ENCODE measurements at regions not wholly inside any gene's neighbourhood (a gene's known extent, or its start where the extent isn't known, plus 50 kb on each side); places are given as distances from the start of the nearest gene placed in this dataset.

- 78% methylated on average over 8 of the region's 8 CpGs for WGBS (ENCODE audit: low lambda C conversion rate, missing lambda C conversion rate)
- DNase-seq (ENCODE audit: low spot score) = no peak
- no peak for TF ChIP-seq EZH2phosphoT487 (IDR thresholded peaks at IDR 0.05; ENCODE audit: low read depth, severe bottlenecking, unreplicated experiment)
- no peak for TF ChIP-seq CTCF (IDR thresholded peaks at IDR 0.05; ENCODE audit: poor library complexity)
- no peak for TF ChIP-seq EZH2 (IDR thresholded peaks at IDR 0.05; ENCODE audit: borderline replicate concordance)
- H3K4me2 ChIP-seq = no peak overlapping the region
- no peaks in the 10 kb centered on the region for H3K9me3 ChIP-seq (ENCODE audit: low read depth)
- H2AFZ ChIP-seq = no peak overlapping the region
- H3K4me3 ChIP-seq = no peak overlapping the region
- H3K36me3 ChIP-seq (replicated peaks; ENCODE audit: insufficient read depth, low read depth) = no peaks in the 10 kb centered on the region
- H3K9me2 ChIP-seq (replicated peaks; ENCODE audit: insufficient read depth) = no peaks in the 10 kb centered on the region
- no peaks in the 10 kb centered on the region for H4K20me1 ChIP-seq (ENCODE audit: insufficient read depth, poor library complexity, severe bottlenecking)
- H3K4me1 ChIP-seq (ENCODE audit: insufficient read depth) = no peaks in the 10 kb centered on the region
- H3K27me3 ChIP-seq = no peaks in the 10 kb centered on the region
- H3K27ac ChIP-seq = no peak overlapping the region
- H3K79me2 ChIP-seq = no peaks in the 10 kb centered on the region
Observed at GRCh38 chr15:72992841-72993252, 59.4 kb upstream of the NEO1 start.

- H3K79me2 ChIP-seq = no peaks in the 10 kb centered on the region
- no peak for DNase-seq (ENCODE audit: low spot score)
- no peak overlapping the region for H3K4me2 ChIP-seq
- no peak overlapping the region for H2AFZ ChIP-seq
- H3K27ac ChIP-seq = no peak overlapping the region
- no peaks in the 10 kb centered on the region for H3K36me3 ChIP-seq (replicated peaks; ENCODE audit: insufficient read depth, low read depth)
- 91% methylated on average over 3 of the region's 3 CpGs for WGBS (ENCODE audit: low lambda C conversion rate, missing lambda C conversion rate)
- no peaks in the 10 kb centered on the region for H4K20me1 ChIP-seq (ENCODE audit: insufficient read depth, poor library complexity, severe bottlenecking)
- no peaks in the 10 kb centered on the region for H3K9me2 ChIP-seq (replicated peaks; ENCODE audit: insufficient read depth)
- H3K9me3 ChIP-seq (ENCODE audit: low read depth) = no peaks in the 10 kb centered on the region
- peaks cover 8% of the 10 kb centered on the region for H3K27me3 ChIP-seq
- H3K4me3 ChIP-seq = no peak overlapping the region
- H3K4me1 ChIP-seq (ENCODE audit: insufficient read depth) = no peaks in the 10 kb centered on the region
- TF ChIP-seq EZH2phosphoT487 (IDR thresholded peaks at IDR 0.05; ENCODE audit: low read depth, severe bottlenecking, unreplicated experiment) (no peak), EZH2 (IDR thresholded peaks at IDR 0.05; ENCODE audit: borderline replicate concordance) (no peak), CTCF (IDR thresholded peaks at IDR 0.05; ENCODE audit: poor library complexity) (no peak)
Observed at GRCh38 chr15:72991026-72991425, 61.2 kb upstream of the NEO1 start.

- Histone ChIP-seq H3K27me3 (peaks cover 8% of the 10 kb centered on the region), H3K27ac (no peak overlapping the region), H2AFZ (no peak overlapping the region), H3K4me1 (ENCODE audit: insufficient read depth) (no peaks in the 10 kb centered on the region), H3K9me3 (ENCODE audit: low read depth) (no peaks in the 10 kb centered on the region), H3K4me2 (no peak overlapping the region), H3K9me2 (replicated peaks; ENCODE audit: insufficient read depth) (no peaks in the 10 kb centered on the region), H3K4me3 (no peak overlapping the region), H3K79me2 (no peaks in the 10 kb centered on the region), H4K20me1 (ENCODE audit: insufficient read depth, poor library complexity, severe bottlenecking) (no peaks in the 10 kb centered on the region), H3K36me3 (replicated peaks; ENCODE audit: insufficient read depth, low read depth) (no peaks in the 10 kb centered on the region)
- DNase-seq (ENCODE audit: low spot score) = no peak
- no peak for TF ChIP-seq EZH2phosphoT487 (IDR thresholded peaks at IDR 0.05; ENCODE audit: low read depth, severe bottlenecking, unreplicated experiment)
- TF ChIP-seq EZH2 (IDR thresholded peaks at IDR 0.05; ENCODE audit: borderline replicate concordance) = no peak
- TF ChIP-seq CTCF (IDR thresholded peaks at IDR 0.05; ENCODE audit: poor library complexity) = no peak
- WGBS (ENCODE audit: low lambda C conversion rate, missing lambda C conversion rate) = 86% methylated on average over 3 of the region's 3 CpGs
Observed at GRCh38 chr15:72983801-72984545, 68.3 kb upstream of the NEO1 start.

Measured in hepatocyte (in vitro differentiated cells).